SU-DHL-6 (cell line): ENCODE measurements at regions not wholly inside any gene's neighbourhood (a gene's known extent, or its start where the extent isn't known, plus 50 kb on each side); places are given as distances from the start of the nearest gene placed in this dataset.

Source experiments
- CTCF ChIP-seq: fragments of 200-600 bp; sonication (generic); IDR thresholded peaks from one replicate; pipeline ENCODE4 v1.5.1; 2017; ENCODE audit warnings: antibody characterized with exemption, mild to moderate bottlenecking, low read length, moderate library complexity; ENCODE audit not compliant: insufficient read depth, poor library complexity, severe bottlenecking
- EZH2phosphoT487 ChIP-seq: fragments of 200-600 bp; sonication (generic), shearing (Covaris generic); conservative IDR thresholded peaks from 2 replicates; pipeline ENCODE4 v1.6.1; 2018; ENCODE audit warnings: mild to moderate bottlenecking, antibody characterized with exemption, low read length, moderate library complexity, mixed read lengths

GRCh38 chr10:58932577-58933314 lies 243.7 kb upstream of the PHYHIPL start:
- TF ChIP-seq CTCF (no peak), EZH2phosphoT487 (no peak)
